Thyroid gland (tissue), 4 donors: ENCODE measurements at regions not wholly inside any gene's neighbourhood (a gene's known extent, or its start where the extent isn't known, plus 50 kb on each side); places are given as distances from the start of the nearest gene placed in this dataset.

Source experiments
- DNase-seq, 2 donors: peaks; one replicate each; pipeline ENCODE4 v3.0.0-alpha.2; 2019
- H3K27ac ChIP-seq, 3 donors: fragments of 200-600 bp; sonication (generic); 1 replicate in 2 of 3; 2 replicates in 1 of 3; pipeline ENCODE4 v1.5.1; 2016 to 2019; ENCODE audit warnings: mild to moderate bottlenecking in 1 of 3, moderate library complexity in 1 of 3
- H3K27me3 ChIP-seq: fragments of 200-600 bp; sonication (generic); one replicate; pipeline ENCODE4 v1.5.1; 2019
- H3K36me3 ChIP-seq, 2 donors: fragments of 200-600 bp; sonication (generic); one replicate each; pipeline ENCODE4 v1.5.1; 2016 to 2019
- H3K4me1 ChIP-seq, 2 donors: fragments of 200-600 bp; sonication (generic); one replicate each; pipeline ENCODE4 v1.5.1; 2017 to 2019
- H3K4me3 ChIP-seq, 3 donors: fragments of 200-600 bp; sonication (generic); replicated peaks in 1 of 3; 1 replicate in 2 of 3; 2 replicates in 1 of 3; pipeline ENCODE4 v1.5.1; 2016; ENCODE audit warnings: mild to moderate bottlenecking in 1 of 3
- H3K9me3 ChIP-seq: fragments of 200-600 bp; sonication (generic); one replicate; pipeline ENCODE4 v1.5.1; 2017
- CTCF ChIP-seq, 6 experiments: fragments of 200-600 bp in 3 of 6; fragments of 450-650 bp in 3 of 6; sonication (generic) in 3 of 6; IDR thresholded peaks; one replicate each; pipeline ENCODE4 v1.5.1; 2016 to 2019; ENCODE audit warnings: antibody characterized with exemption in 6 of 6, mild to moderate bottlenecking in 2 of 6, inconsistent platforms in 1 of 6, moderate library complexity in 1 of 6
- POLR2A ChIP-seq, 2 donors: fragments of 450-650 bp; IDR thresholded peaks; one replicate each; pipeline ENCODE4 v1.6.1; 2017; ENCODE audit warnings: antibody characterized with exemption in 2 of 2, mild to moderate bottlenecking in 2 of 2, moderate library complexity in 1 of 2
- WGBS, 2 donors: methylation state at CpG; one replicate each; pipeline ENCODE4 v1.1.5; 2017; 5-methylcytosine and 5-hydroxymethylcytosine counted together
- intact Hi-C: fragments of 100-400 bp; cut with DNase I; formaldehyde crosslinking; loops from one replicate; pipeline ENCODE4 v1.15.1; 2023

GRCh38 chr6:104095661-104096416 is 763.9 kb downstream of the HACE1 start:
- intact Hi-C loops = no loop called here
- TF ChIP-seq POLR2A (IDR thresholded peaks at IDR 0.05) (no peak), CTCF (IDR thresholded peaks at IDR 0.05) (no peak)
- 88 to 94% methylated on average over 6 of the region's 6 CpGs for WGBS, 2 donors

GRCh38 chr6:104087765-104088164 is 772.0 kb downstream of the HACE1 start:
- Histone ChIP-seq H3K27ac (no peak overlapping the region), H3K36me3 (no peaks in the 10 kb centered on the region), H3K9me3 (no peaks in the 10 kb centered on the region), H3K4me3 (no peak overlapping the region), H3K27me3 (no peaks in the 10 kb centered on the region), H3K4me1 (no peaks in the 10 kb centered on the region)
- no peak for DNase-seq
- no peak for TF ChIP-seq CTCF (IDR thresholded peaks at IDR 0.05)
- TF ChIP-seq POLR2A (IDR thresholded peaks at IDR 0.05) = no peak
- 79 to 85% methylated on average over 1 of the region's 1 CpG for WGBS, 2 donors
- intact Hi-C loops = no loop called here

More at GRCh38 chr6:104095661-104096416, 763.9 kb downstream of the HACE1 start:
- no peaks in the 10 kb centered on the region for H3K36me3 ChIP-seq
- no peak overlapping the region for H3K27ac ChIP-seq
- H3K27me3 ChIP-seq = no peaks in the 10 kb centered on the region
- no peaks in the 10 kb centered on the region for H3K4me1 ChIP-seq
- no peaks in the 10 kb centered on the region for H3K9me3 ChIP-seq
- no peak overlapping the region for H3K4me3 ChIP-seq
- no peak for DNase-seq

GRCh38 chr6:104068281-104068680 is 791.4 kb downstream of the HACE1 start:
- no peaks in the 10 kb centered on the region for H3K9me3 ChIP-seq
- no peaks in the 10 kb centered on the region for H3K27me3 ChIP-seq
- no peak overlapping the region for H3K4me3 ChIP-seq
- intact Hi-C loops = no loop called here
- H3K27ac ChIP-seq = no peak overlapping the region
- no peaks in the 10 kb centered on the region for H3K4me1 ChIP-seq
- TF ChIP-seq POLR2A (IDR thresholded peaks at IDR 0.05) = no peak
- no peak for DNase-seq
- 89 to 93% methylated on average over 2 of the region's 2 CpGs for WGBS, 2 donors
- no peaks in the 10 kb centered on the region for H3K36me3 ChIP-seq

GRCh38 chr6:104064876-104065275 is 794.8 kb downstream of the HACE1 start:
- H3K36me3 ChIP-seq = no peaks in the 10 kb centered on the region
- no peak overlapping the region for H3K27ac ChIP-seq
- no peaks in the 10 kb centered on the region for H3K27me3 ChIP-seq
- WGBS, 2 donors = 84 to 86% methylated on average over 8 of the region's 8 CpGs
- TF ChIP-seq CTCF (IDR thresholded peaks at IDR 0.05) = no peak
- TF ChIP-seq POLR2A (IDR thresholded peaks at IDR 0.05) = no peak
- DNase-seq = no peak
- no peaks in the 10 kb centered on the region for H3K4me1 ChIP-seq
- intact Hi-C loops = no loop called here
- H3K9me3 ChIP-seq = no peaks in the 10 kb centered on the region
- H3K4me3 ChIP-seq = no peak overlapping the region

GRCh38 chr6:104050455-104050854 is 809.3 kb downstream of the HACE1 start:
- no peaks in the 10 kb centered on the region for H3K36me3 ChIP-seq
- TF ChIP-seq POLR2A (IDR thresholded peaks at IDR 0.05) = no peak
- no peak for TF ChIP-seq CTCF (IDR thresholded peaks at IDR 0.05)
- H3K4me3 ChIP-seq = no peak overlapping the region
- no peaks in the 10 kb centered on the region for H3K4me1 ChIP-seq
- intact Hi-C loops = no loop called here
- no peak for DNase-seq
- no peaks in the 10 kb centered on the region for H3K9me3 ChIP-seq
- WGBS, 2 donors = 67 to 73% methylated on average over 2 of the region's 2 CpGs
- H3K27ac ChIP-seq = no peak overlapping the region
- no peaks in the 10 kb centered on the region for H3K27me3 ChIP-seq
